KOPT-K1 (cell line): ENCODE measurements at regions not wholly inside any gene's neighbourhood (a gene's known extent, or its start where the extent isn't known, plus 50 kb on each side); places are given as distances from the start of the nearest gene placed in this dataset.

ENCODE experiments used
- H3K27ac ChIP-seq: fragments of 200-600 bp; sonication (generic); 2 replicates; pipeline ENCODE4 v1.5.1; 2016; ENCODE audit warnings: antibody characterized with exemption, mild to moderate bottlenecking, low read depth, low read length; ENCODE audit not compliant: poor library complexity, severe bottlenecking
- H3K36me3 ChIP-seq: fragments of 200-600 bp; sonication (generic); 2 replicates; pipeline ENCODE4 v1.5.1; 2017; ENCODE audit warnings: antibody characterized with exemption, mild to moderate bottlenecking, low read length, moderate library complexity; ENCODE audit not compliant: insufficient read depth
- H3K9me3 ChIP-seq: fragments of 200-600 bp; sonication (generic); 2 replicates; pipeline ENCODE4 v1.5.1; 2017; ENCODE audit warnings: antibody characterized with exemption, low read length, mild to moderate bottlenecking; ENCODE audit not compliant: insufficient read depth, poor library complexity, severe bottlenecking

- Histone ChIP-seq H3K36me3 (no peaks in the 10 kb centered on the region), H3K9me3 (no peaks in the 10 kb centered on the region), H3K27ac (no peak overlapping the region)
These were observed 290.5 kb upstream of the EPHA5 start for GRCh38 chr4:65960751-65961150.

DNA sequence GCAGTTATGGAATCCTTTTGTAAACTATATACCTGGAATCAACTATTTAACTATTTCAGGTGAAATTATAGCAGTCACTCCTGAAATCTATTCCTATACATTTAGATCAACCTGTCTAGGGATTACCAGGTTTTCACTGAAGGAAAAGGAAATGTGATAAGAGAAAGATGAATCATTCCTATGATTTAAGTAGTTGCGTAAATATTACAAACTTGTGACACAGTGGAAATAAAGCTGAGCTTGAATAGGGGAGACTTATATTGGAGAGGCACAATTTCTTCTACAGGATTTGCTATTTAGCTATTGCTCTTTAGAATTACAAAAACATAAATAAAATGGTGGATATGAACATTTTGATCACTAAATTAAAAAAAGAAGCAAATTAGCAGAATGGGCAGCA is 284.1 kb upstream of the EPHA5 start:
- H3K27ac ChIP-seq: no peak overlapping the region
- H3K9me3 ChIP-seq: no peaks in the 10 kb centered on the region

DNA sequence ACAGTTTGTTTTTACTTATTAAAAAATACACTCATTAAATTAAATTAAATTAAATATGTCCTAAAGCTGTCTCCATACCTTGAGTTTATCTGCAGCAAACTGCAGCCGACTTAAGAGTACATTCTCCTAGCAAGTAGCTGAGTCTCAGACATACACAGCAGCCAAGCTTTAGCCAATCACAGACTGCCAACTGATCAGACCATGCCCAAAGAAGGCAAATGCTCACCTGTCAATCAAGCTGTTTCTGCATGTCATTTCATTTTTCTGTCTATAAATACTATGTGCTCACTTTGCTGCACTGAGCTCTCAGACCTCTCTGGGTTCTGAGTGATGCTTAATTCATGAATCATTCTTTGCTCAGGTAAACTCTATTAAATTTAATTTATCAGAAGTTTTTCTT is 280.9 kb upstream of the EPHA5 start:
- Histone ChIP-seq H3K36me3 (no peaks in the 10 kb centered on the region), H3K9me3 (no peaks in the 10 kb centered on the region), H3K27ac (no peak overlapping the region)

More for the DNA sequence above, 284.1 kb upstream of the EPHA5 start:
- H3K36me3 ChIP-seq: no peaks in the 10 kb centered on the region

DNA sequence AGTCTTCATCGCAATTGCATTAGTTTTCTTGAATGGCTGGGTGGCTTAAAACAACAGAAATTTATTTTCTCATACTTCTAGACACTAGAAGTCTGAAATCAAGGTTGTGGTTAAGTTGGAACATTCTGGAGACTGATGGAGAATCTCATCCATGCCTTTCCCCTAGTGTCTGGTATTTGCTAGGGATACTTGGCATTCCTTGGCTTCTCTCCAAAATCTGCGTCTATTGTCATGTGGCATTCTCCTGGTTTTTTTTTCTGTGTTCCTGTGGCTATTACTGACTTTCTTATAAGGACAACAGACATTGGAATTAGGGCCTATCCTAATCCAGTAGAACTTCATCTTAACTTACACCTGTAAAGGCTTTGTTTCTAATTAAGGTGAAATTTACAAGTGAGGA is 272.8 kb upstream of the EPHA5 start:
- no peaks in the 10 kb centered on the region for H3K36me3 ChIP-seq

GRCh38 chr4:65924843-65925242 is 254.6 kb upstream of the EPHA5 start:
- Histone ChIP-seq H3K36me3 (no peaks in the 10 kb centered on the region), H3K9me3 (no peaks in the 10 kb centered on the region), H3K27ac (no peak overlapping the region)

More for the DNA sequence above, 272.8 kb upstream of the EPHA5 start:
- Histone ChIP-seq H3K27ac (no peak overlapping the region), H3K9me3 (no peaks in the 10 kb centered on the region)

DNA sequence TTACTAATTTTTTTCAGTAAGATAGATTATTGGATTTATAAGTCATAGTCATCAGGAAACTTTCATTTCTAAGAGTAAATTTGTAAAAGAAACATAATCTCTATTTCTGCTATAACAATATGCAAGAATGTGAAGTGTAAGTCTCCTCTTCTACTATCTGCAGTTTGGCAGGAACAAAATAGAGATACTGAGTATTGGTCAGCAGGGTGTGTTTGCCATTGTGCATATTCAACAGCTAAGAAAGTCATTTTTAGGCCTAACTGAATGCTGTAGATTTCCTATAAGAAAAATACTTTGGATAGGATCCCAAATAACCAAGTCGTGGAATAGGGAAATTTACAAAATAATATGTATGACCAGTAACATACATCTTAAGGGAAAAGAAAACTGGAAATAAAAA is 253.3 kb upstream of the EPHA5 start:
- H3K36me3 ChIP-seq: no peaks in the 10 kb centered on the region

GRCh38 chr4:65921180-65921579 is 250.9 kb upstream of the EPHA5 start:
- Histone ChIP-seq H3K27ac (no peak overlapping the region), H3K36me3 (no peaks in the 10 kb centered on the region), H3K9me3 (peaks cover 10% of the 10 kb centered on the region)

More for the DNA sequence above, 253.3 kb upstream of the EPHA5 start:
- Histone ChIP-seq H3K27ac (no peak overlapping the region), H3K9me3 (no peaks in the 10 kb centered on the region)

DNA sequence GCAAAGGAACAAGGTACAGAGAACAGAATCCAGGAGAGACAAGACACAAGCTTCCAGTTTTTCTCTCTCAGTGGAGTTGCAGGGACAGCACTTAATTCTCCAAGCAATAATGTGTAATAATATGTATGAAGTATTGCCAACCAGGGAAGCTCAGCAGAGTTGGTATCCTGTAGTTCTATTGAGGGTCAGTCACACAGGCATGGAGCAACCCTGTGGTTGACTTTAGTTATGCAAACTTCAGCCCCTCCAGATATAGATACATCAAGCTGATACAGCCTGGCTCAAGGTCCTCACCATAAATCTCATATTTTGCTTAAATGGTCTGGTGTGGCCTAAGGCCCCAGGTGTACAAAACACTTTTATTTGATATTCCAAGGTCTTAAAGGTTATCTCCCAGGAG is 248.6 kb upstream of the EPHA5 start:
- Histone ChIP-seq H3K36me3 (no peaks in the 10 kb centered on the region), H3K9me3 (peaks cover 10% of the 10 kb centered on the region), H3K27ac (no peak overlapping the region)

DNA sequence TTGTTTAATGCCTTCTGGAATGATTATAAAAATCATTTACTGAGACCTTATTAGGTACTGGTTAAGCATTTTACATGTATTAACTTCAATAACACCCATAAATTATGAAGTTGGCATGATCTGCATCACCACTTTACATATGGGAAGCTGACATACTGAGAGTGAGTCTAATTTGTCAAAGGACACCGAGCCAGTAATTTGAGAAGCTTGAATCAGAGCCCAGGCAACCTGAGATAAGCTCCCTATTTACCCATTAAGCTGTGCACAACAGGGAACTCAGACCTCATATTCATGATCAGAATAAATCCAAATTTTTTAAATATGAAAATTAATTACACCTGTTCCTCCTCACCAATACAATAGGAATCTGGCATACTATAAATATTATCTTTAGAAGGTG is 247.9 kb upstream of the EPHA5 start:
- H3K27ac ChIP-seq: no peak overlapping the region

GRCh38 chr4:65917486-65917885 is 247.2 kb upstream of the EPHA5 start:
- Histone ChIP-seq H3K27ac (no peak overlapping the region), H3K36me3 (no peaks in the 10 kb centered on the region), H3K9me3 (peaks cover 13% of the 10 kb centered on the region)

More for the DNA sequence above, 247.9 kb upstream of the EPHA5 start:
- H3K9me3 ChIP-seq: peaks cover 11% of the 10 kb centered on the region
- no peaks in the 10 kb centered on the region for H3K36me3 ChIP-seq

- no peaks in the 10 kb centered on the region for H3K36me3 ChIP-seq
- peaks cover 4% of the 10 kb centered on the region for H3K9me3 ChIP-seq
- no peak overlapping the region for H3K27ac ChIP-seq
These were observed 241.4 kb upstream of the EPHA5 start for GRCh38 chr4:65911720-65912119.

DNA sequence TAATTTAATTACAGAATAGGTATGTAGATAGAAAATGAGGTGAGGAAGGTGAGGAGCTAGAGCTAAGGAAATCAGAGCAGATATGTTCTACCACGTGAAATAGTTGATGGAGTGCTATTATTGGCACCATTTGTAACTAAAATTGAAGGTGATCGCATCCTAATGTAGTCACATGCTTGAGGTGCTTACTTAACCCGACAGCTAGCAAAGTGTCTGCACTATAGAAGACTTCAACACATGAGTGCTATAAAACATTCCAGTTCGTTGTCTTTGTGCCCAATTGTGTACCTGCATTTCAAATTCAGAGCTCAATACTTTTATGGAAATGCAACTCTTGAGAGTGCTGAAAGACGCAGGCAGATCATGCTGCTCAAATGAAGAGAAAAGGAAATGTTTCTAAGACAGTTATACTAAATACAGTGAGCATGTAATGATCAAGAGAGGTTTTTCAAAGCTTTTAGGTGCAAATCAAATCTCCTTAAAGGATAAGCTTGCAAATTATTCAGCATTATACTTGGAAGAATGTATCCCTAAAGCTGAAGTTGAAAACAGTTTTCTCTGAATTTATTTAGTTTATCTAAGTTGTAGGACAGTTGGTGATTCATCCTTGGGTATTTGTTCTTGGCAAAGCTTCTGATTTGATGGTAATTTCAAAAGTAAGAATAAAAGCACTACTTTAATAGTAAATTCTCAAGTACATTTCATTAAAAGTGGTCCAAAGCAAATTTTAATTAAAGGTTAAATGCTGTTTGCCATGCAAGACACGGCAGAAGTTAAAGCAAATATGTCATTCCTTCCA is 223.9 kb upstream of the EPHA5 start:
- Histone ChIP-seq H3K36me3 (no peaks in the 10 kb centered on the region), H3K27ac (no peak overlapping the region), H3K9me3 (no peaks in the 10 kb centered on the region)

DNA sequence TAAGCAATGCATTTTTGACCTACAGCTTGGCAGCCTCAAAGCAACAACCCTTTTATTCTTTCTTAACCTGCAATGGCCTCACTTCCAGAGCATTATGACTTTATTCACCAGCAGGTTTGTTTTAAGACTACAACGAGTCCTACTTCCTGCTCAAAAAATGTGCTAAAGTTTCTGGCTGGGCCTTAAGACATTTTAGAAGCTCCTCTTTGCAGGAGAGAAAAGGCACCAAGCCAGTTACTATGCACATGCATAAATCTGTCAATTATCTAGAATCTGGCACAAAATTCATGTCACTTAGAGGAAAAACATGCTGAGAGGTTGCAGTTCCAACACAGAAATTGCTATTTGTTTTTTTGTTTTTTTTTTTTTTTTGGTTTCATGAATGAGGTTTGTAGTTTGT is 223.0 kb upstream of the EPHA5 start:
- H3K36me3 ChIP-seq: no peaks in the 10 kb centered on the region
- no peaks in the 10 kb centered on the region for H3K9me3 ChIP-seq
- no peak overlapping the region for H3K27ac ChIP-seq

DNA sequence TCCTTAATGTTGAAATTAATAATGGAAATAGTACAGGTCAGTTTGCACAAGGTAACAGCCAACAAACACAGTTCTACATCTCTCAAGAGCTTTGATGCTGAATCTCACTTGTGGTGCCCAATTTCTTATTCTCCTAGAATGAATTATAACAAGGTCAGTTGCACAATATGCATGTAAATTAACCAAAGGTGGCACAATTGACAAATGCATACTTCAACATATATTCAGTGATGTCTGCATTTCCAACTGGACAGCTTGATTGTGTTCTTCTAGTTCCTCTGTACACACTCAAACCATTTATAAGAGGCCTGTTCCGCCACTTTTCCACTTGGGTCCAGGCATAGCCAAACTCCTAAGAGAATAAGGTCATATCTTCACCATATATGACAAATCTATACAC is 210.3 kb upstream of the EPHA5 start:
- no peaks in the 10 kb centered on the region for H3K36me3 ChIP-seq
- no peak overlapping the region for H3K27ac ChIP-seq
- H3K9me3 ChIP-seq: no peaks in the 10 kb centered on the region

DNA sequence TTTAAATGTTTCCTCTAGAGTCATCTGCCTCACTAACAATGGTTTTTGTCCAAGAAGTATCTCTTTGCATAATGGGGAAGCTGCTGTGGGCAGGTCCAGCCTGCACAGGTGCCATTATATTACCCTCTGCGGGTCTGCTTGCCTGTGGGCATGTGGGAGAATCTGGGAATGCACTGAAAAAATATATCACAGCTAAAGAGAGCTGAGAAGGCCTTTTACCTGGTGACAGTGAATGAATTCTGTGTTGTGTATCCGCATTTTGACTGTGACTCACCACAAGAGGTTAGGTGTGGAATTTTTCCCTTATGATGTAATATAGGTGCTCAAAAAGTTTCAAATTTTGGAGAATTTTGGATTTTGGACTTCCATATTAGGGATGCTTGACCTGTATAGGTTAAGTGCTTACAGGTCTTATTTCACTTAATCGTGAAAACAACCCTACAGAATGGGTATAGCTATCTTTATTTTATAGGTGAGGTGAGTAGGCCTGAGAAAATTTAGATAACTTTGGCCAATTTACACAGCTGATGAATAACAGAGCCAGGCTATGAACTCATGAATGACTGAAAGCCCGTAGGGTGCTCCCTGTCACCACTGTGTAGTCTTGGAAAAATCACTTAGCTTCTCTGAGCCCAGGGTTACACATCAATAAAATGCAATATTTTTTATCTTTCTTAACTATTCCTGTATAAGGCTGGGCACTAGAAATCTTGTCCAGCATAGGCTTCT is 198.0 kb upstream of the EPHA5 start:
- Histone ChIP-seq H3K9me3 (no peaks in the 10 kb centered on the region), H3K36me3 (no peaks in the 10 kb centered on the region), H3K27ac (no peak overlapping the region)

DNA sequence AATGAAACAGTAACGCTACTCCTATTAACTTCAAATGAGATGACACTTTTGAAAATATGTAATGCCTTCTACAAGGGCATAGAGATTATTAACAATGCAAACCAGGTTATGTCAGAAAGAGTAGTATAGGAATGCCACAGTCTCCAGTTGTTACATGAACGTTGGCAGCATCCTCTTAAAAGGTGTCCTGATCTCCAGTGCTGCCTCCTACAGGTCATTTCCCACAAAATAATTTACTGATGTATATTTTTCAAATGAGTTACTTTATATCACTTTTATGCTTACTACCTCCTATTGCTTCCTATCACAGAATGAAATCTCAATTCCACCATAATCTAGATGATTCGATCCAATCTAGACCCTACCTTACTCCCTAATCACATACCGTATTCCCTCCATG is 195.2 kb upstream of the EPHA5 start:
- no peaks in the 10 kb centered on the region for H3K9me3 ChIP-seq
- no peak overlapping the region for H3K27ac ChIP-seq
- no peaks in the 10 kb centered on the region for H3K36me3 ChIP-seq
